GM12892 (cell line): ENCODE measurements at regions not wholly inside any gene's neighbourhood (a gene's known extent, or its start where the extent isn't known, plus 50 kb on each side); places are given as distances from the start of the nearest gene placed in this dataset.
"Not testable (repeated sequence)": the region's sequence is repeated elsewhere in the genome, so short reads cannot be mapped to it uniquely, and the experiment has no call there.

ENCODE experiments used
- DNase-seq: peaks from one replicate; pipeline ENCODE4 v3.0.0; 2011; ENCODE audit not compliant: insufficient read length
- FAIRE-seq: peaks from 2 replicates; lab custom pipeline; 2011; peaks lifted over from hg19 to GRCh38; lab: Jason Lieb, UNC
- POLR2A ChIP-seq: IDR thresholded peaks from 2 replicates; pipeline ENCODE4 v1.6.1; 2011; ENCODE audit warnings: low read depth, low read length, control low read depth
- POLR2AphosphoS5 ChIP-seq: IDR thresholded peaks from 2 replicates; pipeline ENCODE4 v1.6.1; 2011; ENCODE audit warnings: low read depth, low read length, control low read depth
- TAF1 ChIP-seq: IDR thresholded peaks from 2 replicates; pipeline ENCODE4 v1.6.1; 2011; ENCODE audit warnings: low read depth, mild to moderate bottlenecking, control low read depth, low read length, borderline replicate concordance

- FAIRE-seq (no peak), DNase-seq (no peak)
- TF ChIP-seq POLR2A (no peak), TAF1 (no peak)
Observed at GRCh38 chr14:28952161-28952560, 185.6 kb downstream of the FOXG1 start.

- no peak for FAIRE-seq
- no peak for TF ChIP-seq TAF1
- no peak for TF ChIP-seq POLR2A
- TF ChIP-seq POLR2AphosphoS5, result no peak
- no peak for DNase-seq
Observed at GRCh38 chr14:28952666-28953065, 186.1 kb downstream of the FOXG1 start.

DNA sequence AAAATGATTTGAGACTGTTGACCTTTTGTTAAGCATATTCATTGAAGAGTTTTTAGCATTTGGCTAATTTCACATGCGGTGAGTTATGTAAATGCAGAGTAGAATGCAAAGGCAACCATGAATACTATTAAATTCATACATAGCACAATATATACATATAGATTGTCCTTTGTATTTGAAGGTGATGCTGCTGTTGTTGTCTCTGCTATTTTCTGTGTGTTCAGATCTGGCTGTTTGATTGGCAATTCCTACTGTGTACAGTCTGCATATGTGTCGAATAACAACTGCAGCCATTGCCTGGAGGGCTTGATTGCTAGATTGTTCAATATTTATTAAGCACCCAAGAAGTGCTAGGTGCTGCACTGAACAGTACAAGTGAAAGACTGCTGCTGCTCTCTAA lies 187.4 kb downstream of the FOXG1 start:
- no peak for FAIRE-seq
- no peak for TF ChIP-seq POLR2AphosphoS5
- TF ChIP-seq POLR2A, result no peak
- no peak for TF ChIP-seq TAF1
- no peak for DNase-seq

- no peak for TF ChIP-seq TAF1
- no peak for TF ChIP-seq POLR2A
- TF ChIP-seq POLR2AphosphoS5, result no peak
- DNase-seq, result no peak
- no peak for FAIRE-seq
Observed at GRCh38 chr14:28966416-28967233, 200.0 kb downstream of the FOXG1 start.

- TF ChIP-seq POLR2A (no peak), TAF1 (no peak), POLR2AphosphoS5 (no peak)
- no peak for FAIRE-seq
- DNase-seq, result no peak
Observed at GRCh38 chr14:28975084-28975483, 208.5 kb downstream of the FOXG1 start.

GRCh38 chr14:28982228-28982627 lies 215.6 kb downstream of the FOXG1 start:
- DNase-seq, result no peak
- no peak for FAIRE-seq
- TF ChIP-seq POLR2A (no peak), TAF1 (no peak), POLR2AphosphoS5 (no peak)

DNA sequence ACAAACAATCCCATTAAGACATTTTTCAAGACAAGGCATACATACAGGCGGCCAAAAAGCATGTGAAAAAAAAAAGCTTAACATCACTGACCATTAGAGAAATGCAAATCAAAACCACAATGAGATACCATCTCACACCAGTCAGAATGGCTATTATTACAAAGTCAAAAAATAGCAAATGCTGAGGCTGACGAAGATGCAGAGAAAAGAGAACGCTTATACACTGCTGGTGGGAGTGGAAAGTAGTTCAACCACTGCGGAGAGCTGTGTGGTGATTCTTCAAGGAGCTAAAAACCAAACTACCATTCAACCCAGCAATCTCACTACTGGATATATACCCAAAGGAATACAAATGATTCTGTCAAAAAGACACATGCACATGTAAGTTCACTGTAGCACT lies 216.7 kb downstream of the FOXG1 start:
- TF ChIP-seq TAF1, result no peak
- no peak for FAIRE-seq
- no peak for DNase-seq

GRCh38 chr14:28987516-28987915 lies 220.9 kb downstream of the FOXG1 start:
- DNase-seq (no peak), FAIRE-seq (no peak)
- TF ChIP-seq TAF1 (no peak), POLR2A (no peak), POLR2AphosphoS5 (no peak)

- not testable (repeated sequence) for DNase-seq, FAIRE-seq
Observed at GRCh38 chr14:28997196-28997595, 230.6 kb downstream of the FOXG1 start.

- DNase-seq (no peak), FAIRE-seq (no peak)
- TF ChIP-seq TAF1, result no peak
- no peak for TF ChIP-seq POLR2AphosphoS5
- TF ChIP-seq POLR2A, result no peak
Observed at GRCh38 chr14:28999656-29000055, 233.1 kb downstream of the FOXG1 start.

DNA sequence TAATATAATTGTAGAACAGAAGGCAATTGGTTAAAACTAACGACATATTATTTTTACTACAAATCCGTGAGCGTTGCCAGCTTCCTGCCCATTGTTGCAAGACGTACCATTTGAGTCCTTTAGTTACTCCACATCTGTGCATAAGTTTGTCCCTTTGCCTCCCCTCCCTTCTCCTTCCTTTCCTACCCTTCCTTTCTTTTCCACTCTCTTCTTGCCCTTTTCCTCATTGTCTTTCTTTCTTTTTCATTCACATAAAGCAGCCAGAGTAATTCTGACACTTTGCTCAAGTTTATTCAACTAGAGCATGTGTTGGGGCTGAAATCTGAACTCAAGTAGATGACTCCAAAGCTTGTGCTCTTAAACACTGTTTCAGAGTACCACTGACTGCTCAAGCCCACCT lies 239.1 kb downstream of the FOXG1 start:
- no peak for FAIRE-seq
- DNase-seq, result no peak
- TF ChIP-seq POLR2AphosphoS5, result no peak
- TF ChIP-seq POLR2A, result no peak
- TF ChIP-seq TAF1, result no peak

DNA sequence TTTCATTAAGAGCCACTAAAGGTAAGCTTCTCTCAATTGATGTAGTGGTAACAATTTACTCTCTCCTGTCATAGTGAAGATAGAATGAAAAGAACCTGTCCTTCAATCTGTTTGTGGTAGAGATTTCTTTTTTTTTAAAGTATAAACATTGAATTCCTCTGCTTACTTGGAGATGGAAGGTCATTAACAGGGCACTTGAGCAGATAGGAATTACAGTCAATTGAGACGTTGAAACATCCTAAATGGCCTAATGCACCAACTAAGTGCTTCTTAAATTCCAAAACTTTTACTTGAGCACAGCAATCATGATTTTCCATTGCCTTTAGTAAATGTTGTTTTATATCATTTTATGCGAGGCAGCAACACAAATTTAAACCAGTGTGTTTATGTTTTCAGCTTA lies 241.4 kb downstream of the FOXG1 start:
- DNase-seq (no peak), FAIRE-seq (no peak)
- TF ChIP-seq TAF1, result no peak
- no peak for TF ChIP-seq POLR2AphosphoS5
- TF ChIP-seq POLR2A, result no peak

GRCh38 chr14:29016050-29016900 lies 249.7 kb downstream of the FOXG1 start:
- FAIRE-seq, result no peak
- TF ChIP-seq TAF1 (no peak), POLR2A (no peak), POLR2AphosphoS5 (no peak)
- DNase-seq, result no peak

DNA sequence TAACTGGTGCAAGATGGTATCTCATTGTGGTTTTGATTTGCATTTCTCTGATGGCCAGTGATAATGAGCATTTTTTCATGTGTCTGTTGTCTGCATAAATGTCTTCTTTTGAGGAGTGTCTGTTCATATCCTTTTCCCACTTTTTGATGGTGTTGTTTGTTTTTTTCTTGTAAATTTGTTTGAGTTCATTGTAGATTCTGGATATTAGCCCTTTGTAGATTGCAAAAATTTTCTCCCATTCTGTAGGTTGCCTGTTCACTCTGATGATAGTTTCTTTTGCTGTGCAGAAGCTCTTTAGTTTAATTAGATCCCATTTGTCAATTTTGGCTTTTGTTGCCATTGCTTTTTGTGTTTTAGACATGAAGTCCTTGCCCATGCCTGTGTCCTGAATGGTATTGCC lies 256.9 kb downstream of the FOXG1 start:
- FAIRE-seq, DNase-seq: not testable (repeated sequence)

DNA sequence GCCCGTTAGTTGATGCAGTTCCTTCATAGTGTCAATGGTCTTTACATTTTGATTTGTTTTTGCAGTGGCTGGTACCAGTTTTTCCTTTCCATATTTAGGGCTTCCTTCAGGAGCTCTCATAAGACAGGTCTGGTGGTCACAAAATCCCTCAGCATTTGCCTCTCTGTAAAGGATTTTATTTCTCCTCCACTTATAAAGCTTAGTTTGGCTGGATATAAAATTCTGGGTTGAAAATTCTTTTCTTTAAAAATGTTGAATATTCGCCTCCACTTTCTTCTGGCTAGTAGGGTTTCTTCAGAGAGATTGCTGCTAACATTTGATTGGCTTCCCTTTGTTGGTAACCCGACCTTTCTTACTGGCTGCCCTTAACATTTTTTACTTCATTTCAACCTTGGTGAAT lies 260.9 kb downstream of the FOXG1 start:
- not testable (repeated sequence) for FAIRE-seq

DNA sequence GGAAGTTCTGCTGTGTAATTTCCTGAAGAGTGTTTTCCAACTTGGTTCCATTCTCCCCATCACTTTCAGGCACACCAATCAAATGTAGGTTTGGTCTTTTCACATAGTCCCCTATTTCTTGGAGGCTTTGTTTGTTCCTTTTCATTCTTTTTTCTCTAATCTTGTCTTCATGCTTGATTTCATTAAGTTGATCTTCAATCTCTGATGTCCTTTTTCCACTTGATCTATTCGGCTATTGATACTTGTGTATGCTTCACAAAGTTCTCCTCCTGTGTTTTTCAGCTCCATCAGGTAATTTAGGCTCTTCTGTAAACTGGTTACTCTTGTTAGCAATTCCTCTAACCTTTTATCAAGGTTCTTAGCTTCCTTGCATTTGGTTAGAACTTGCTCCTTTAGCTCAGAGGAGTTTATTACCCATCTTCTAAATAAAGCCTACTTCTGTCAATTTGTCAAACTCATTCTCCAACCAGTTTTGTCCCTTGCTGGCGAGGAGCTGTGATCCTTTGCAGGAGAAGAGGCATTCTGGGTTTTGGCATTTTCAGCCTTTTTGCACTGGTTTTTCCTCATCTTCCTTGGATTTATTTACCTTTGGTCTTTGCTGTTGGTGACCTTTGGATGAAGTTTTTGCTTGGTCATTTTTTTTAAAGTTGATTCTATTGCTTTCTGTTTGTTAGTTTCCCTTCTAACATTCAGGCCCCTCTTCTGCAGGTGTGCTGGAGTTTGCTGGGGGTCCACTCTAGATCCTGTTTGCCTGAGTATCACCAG lies 261.5 kb downstream of the FOXG1 start:
- FAIRE-seq, result not testable (repeated sequence)

More for the DNA sequence above, 260.9 kb downstream of the FOXG1 start:
- not testable (repeated sequence) for DNase-seq

More for the DNA sequence above, 261.5 kb downstream of the FOXG1 start:
- not testable (repeated sequence) for DNase-seq
